Gastrocnemius medialis (tissue), 4 donors: ENCODE measurements at regions not wholly inside any gene's neighbourhood (a gene's known extent, or its start where the extent isn't known, plus 50 kb on each side); places are given as distances from the start of the nearest gene placed in this dataset.

Experiments
- CTCF ChIP-seq, 5 experiments: fragments of 450-650 bp in 3 of 5; fragments of 200-600 bp in 2 of 5; sonication (generic) in 2 of 5; IDR thresholded peaks in 4 of 5; conservative IDR thresholded peaks in 1 of 5; 1 replicate in 4 of 5; 2 replicates in 1 of 5; pipeline ENCODE4 v1.5.1; 2016 to 2019; ENCODE audit warnings: antibody characterized with exemption in 5 of 5, mild to moderate bottlenecking in 3 of 5, moderate library complexity in 3 of 5
- POLR2A ChIP-seq, 2 donors: fragments of 450-650 bp; IDR thresholded peaks; one replicate each; pipeline ENCODE4 v1.6.1; 2017; ENCODE audit warnings: antibody characterized with exemption in 2 of 2, mild to moderate bottlenecking in 2 of 2, moderate library complexity in 2 of 2

GRCh38 chr2:181240844-181241243, 216.3 kb upstream of the ITGA4 start:
- TF ChIP-seq CTCF (IDR thresholded peaks at IDR 0.05 in 4 of 5, conservative IDR thresholded peaks at IDR 0.05 in 1 of 5), result no peak
- TF ChIP-seq POLR2A (IDR thresholded peaks at IDR 0.05), result no peak
